PC-9 (cell line): ENCODE measurements at regions not wholly inside any gene's neighbourhood (a gene's known extent, or its start where the extent isn't known, plus 50 kb on each side); places are given as distances from the start of the nearest gene placed in this dataset.

ENCODE experiments used
- CTCF ChIP-seq: fragments of 200-600 bp; sonication (generic); conservative IDR thresholded peaks from 2 replicates; pipeline ENCODE4 v1.6.1; 2017; ENCODE audit warnings: mixed run types, antibody characterized with exemption, mild to moderate bottlenecking, moderate library complexity
- EZH2 ChIP-seq: fragments of 200-600 bp; sonication (generic); IDR thresholded peaks from 2 replicates; pipeline ENCODE4 v1.8.0; 2017; ENCODE audit warnings: antibody characterized with exemption, low read depth

GRCh38 chr12:11965258-11965910 lies 105.4 kb upstream of the BCL2L14 start:
- TF ChIP-seq CTCF (no peak), EZH2 (no peak)
